ENCODE measurements at regions not wholly inside any gene's neighbourhood (a gene's known extent, or its start where the extent isn't known, plus 50 kb on each side); places are given as distances from the start of the nearest gene placed in this dataset.

DNA sequence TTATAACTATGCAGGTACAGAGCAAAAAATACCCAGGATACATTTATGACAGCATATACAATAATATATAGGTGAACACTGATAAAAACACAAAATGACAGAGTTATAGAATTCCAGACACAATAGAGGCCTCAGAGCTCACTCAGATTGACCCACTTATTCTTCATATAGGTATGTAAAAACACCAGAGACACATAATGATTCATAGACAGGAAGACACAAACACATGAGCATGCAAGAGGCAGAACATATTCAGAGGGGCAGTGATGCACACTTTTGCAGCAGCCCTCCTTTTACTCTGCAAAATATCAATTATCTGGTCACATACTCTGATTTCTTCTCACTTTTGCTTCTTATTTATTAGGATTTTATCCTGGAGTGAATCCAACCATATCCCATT lies 633.3 kb upstream of the ACVR2A start:
- TF ChIP-seq, protein P1, sequence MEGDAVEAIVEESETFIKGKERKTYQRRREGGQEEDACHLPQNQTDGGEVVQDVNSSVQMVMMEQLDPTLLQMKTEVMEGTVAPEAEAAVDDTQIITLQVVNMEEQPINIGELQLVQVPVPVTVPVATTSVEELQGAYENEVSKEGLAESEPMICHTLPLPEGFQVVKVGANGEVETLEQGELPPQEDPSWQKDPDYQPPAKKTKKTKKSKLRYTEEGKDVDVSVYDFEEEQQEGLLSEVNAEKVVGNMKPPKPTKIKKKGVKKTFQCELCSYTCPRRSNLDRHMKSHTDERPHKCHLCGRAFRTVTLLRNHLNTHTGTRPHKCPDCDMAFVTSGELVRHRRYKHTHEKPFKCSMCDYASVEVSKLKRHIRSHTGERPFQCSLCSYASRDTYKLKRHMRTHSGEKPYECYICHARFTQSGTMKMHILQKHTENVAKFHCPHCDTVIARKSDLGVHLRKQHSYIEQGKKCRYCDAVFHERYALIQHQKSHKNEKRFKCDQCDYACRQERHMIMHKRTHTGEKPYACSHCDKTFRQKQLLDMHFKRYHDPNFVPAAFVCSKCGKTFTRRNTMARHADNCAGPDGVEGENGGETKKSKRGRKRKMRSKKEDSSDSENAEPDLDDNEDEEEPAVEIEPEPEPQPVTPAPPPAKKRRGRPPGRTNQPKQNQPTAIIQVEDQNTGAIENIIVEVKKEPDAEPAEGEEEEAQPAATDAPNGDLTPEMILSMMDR (IDR thresholded peaks at IDR 0.05; ENCODE audit: insufficient read depth, low read length), result no peak
- no peak for TF ChIP-seq GABPA (IDR thresholded peaks at IDR 0.05; ENCODE audit: low read depth)
- TF ChIP-seq, protein P2, sequence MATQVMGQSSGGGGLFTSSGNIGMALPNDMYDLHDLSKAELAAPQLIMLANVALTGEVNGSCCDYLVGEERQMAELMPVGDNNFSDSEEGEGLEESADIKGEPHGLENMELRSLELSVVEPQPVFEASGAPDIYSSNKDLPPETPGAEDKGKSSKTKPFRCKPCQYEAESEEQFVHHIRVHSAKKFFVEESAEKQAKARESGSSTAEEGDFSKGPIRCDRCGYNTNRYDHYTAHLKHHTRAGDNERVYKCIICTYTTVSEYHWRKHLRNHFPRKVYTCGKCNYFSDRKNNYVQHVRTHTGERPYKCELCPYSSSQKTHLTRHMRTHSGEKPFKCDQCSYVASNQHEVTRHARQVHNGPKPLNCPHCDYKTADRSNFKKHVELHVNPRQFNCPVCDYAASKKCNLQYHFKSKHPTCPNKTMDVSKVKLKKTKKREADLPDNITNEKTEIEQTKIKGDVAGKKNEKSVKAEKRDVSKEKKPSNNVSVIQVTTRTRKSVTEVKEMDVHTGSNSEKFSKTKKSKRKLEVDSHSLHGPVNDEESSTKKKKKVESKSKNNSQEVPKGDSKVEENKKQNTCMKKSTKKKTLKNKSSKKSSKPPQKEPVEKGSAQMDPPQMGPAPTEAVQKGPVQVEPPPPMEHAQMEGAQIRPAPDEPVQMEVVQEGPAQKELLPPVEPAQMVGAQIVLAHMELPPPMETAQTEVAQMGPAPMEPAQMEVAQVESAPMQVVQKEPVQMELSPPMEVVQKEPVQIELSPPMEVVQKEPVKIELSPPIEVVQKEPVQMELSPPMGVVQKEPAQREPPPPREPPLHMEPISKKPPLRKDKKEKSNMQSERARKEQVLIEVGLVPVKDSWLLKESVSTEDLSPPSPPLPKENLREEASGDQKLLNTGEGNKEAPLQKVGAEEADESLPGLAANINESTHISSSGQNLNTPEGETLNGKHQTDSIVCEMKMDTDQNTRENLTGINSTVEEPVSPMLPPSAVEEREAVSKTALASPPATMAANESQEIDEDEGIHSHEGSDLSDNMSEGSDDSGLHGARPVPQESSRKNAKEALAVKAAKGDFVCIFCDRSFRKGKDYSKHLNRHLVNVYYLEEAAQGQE (IDR thresholded peaks at IDR 0.05; ENCODE audit: insufficient replicate concordance, low read depth), result no peak
- no peak for TF ChIP-seq SPI1 (IDR thresholded peaks at IDR 0.05; ENCODE audit: borderline replicate concordance, low read depth)
- TF ChIP-seq POLR2AphosphoS5 (IDR thresholded peaks at IDR 0.05; ENCODE audit: low read depth), result no peak

Measured in HL-60 (cell line).